GM21381 (cell line): ENCODE measurements at regions not wholly inside any gene's neighbourhood (a gene's known extent, or its start where the extent isn't known, plus 50 kb on each side); places are given as distances from the start of the nearest gene placed in this dataset.
"Not testable (repeated sequence)": the region's sequence is repeated elsewhere in the genome, so short reads cannot be mapped to it uniquely, and the experiment has no call there.

Source experiments
- ATAC-seq: cut with Tn5 transposase; IDR thresholded peaks from one replicate; pipeline ENCODE4 v1.9.1; 2021; ENCODE audit warnings: mild to moderate bottlenecking, moderate library complexity; ENCODE audit not compliant: unreplicated experiment

- ATAC-seq = no peak
These were observed 50.9 kb downstream of the ANXA2R start for GRCh38 chr5:42989190-42989589.

GRCh38 chr5:42988568-42988967 is 51.6 kb downstream of the ANXA2R start:
- ATAC-seq = no peak

- no peak for ATAC-seq
These were observed 54.7 kb downstream of the ANXA2R start for GRCh38 chr5:42985129-42986037.

- no peak for ATAC-seq
These were observed 55.8 kb downstream of the ANXA2R start for GRCh38 chr5:42984307-42984706.

- no peak for ATAC-seq
These were observed 58.0 kb downstream of the ANXA2R start for GRCh38 chr5:42982107-42982622.

- not testable (repeated sequence) for ATAC-seq
These were observed 58.6 kb downstream of the ANXA2R start for GRCh38 chr5:42981417-42982106.

- ATAC-seq = not testable (repeated sequence)
These were observed 59.1 kb downstream of the ANXA2R start for GRCh38 chr5:42981015-42981414.

GRCh38 chr5:42980391-42980790 is 59.7 kb downstream of the ANXA2R start:
- ATAC-seq = not testable (repeated sequence)

GRCh38 chr5:42979242-42979641 is 60.9 kb downstream of the ANXA2R start:
- ATAC-seq = not testable (repeated sequence)

GRCh38 chr5:42974536-42974935 is 65.6 kb downstream of the ANXA2R start:
- ATAC-seq = no peak

GRCh38 chr5:42970636-42971559 is 69.2 kb downstream of the ANXA2R start:
- ATAC-seq = no peak

- no peak for ATAC-seq
These were observed 74.2 kb downstream of the ANXA2R start for GRCh38 chr5:42965934-42966333.

- ATAC-seq = no peak
These were observed 76.7 kb downstream of the ANXA2R start for GRCh38 chr5:42963412-42963811.

GRCh38 chr5:42962124-42962523 is 78.0 kb downstream of the ANXA2R start:
- ATAC-seq = no peak

GRCh38 chr5:42960506-42960905 is 79.6 kb downstream of the ANXA2R start:
- no peak for ATAC-seq

- no peak for ATAC-seq
These were observed 83.6 kb downstream of the ANXA2R start for GRCh38 chr5:42956551-42956950.

GRCh38 chr5:42953041-42953440 is 87.1 kb downstream of the ANXA2R start:
- ATAC-seq = no peak

GRCh38 chr5:42952578-42952974 is 87.5 kb downstream of the ANXA2R start:
- no peak for ATAC-seq

- ATAC-seq = peak; percentile 28
These were observed 88.8 kb downstream of the ANXA2R start for GRCh38 chr5:42951293-42951840.
